GM23248 (cell line): ENCODE measurements at regions not wholly inside any gene's neighbourhood (a gene's known extent, or its start where the extent isn't known, plus 50 kb on each side); places are given as distances from the start of the nearest gene placed in this dataset.

ENCODE experiments used
- DNase-seq: peaks from one replicate; pipeline ENCODE4 v3.0.0-alpha.2; 2015
- H2AFZ ChIP-seq: fragments of 200-600 bp; sonication (generic); 2 replicates; pipeline ENCODE4 v1.6.1; 2016; ENCODE audit warnings: antibody characterized with exemption
- H3F3A ChIP-seq: fragments of 200-600 bp; sonication (generic); 2 replicates; pipeline ENCODE4 v1.6.1; 2016; ENCODE audit warnings: mild to moderate bottlenecking, antibody characterized with exemption, mixed run types; ENCODE audit not compliant: insufficient read depth
- H3K27ac ChIP-seq: fragments of 200-600 bp; sonication (generic); 2 replicates; pipeline ENCODE4 v1.5.1; 2016; ENCODE audit warnings: mild to moderate bottlenecking
- H3K27me3 ChIP-seq: fragments of 200-600 bp; sonication (generic); replicated peaks from 2 replicates; pipeline ENCODE4 v1.6.1; 2016; ENCODE audit warnings: mild to moderate bottlenecking; ENCODE audit not compliant: insufficient read depth
- H3K36me3 ChIP-seq: fragments of 200-600 bp; sonication (generic); 2 replicates; pipeline ENCODE4 v1.6.1; 2016; ENCODE audit warnings: low read depth, mild to moderate bottlenecking
- H3K4me1 ChIP-seq: fragments of 200-600 bp; sonication (generic); 2 replicates; pipeline ENCODE4 v1.6.1; 2016; ENCODE audit warnings: mild to moderate bottlenecking; ENCODE audit not compliant: insufficient read depth
- H3K4me2 ChIP-seq: fragments of 200-600 bp; sonication (generic); one replicate; pipeline ENCODE4 v1.6.1; 2016; ENCODE audit warnings: mild to moderate bottlenecking; ENCODE audit not compliant: unreplicated experiment
- H3K4me3 ChIP-seq: fragments of 200-600 bp; sonication (generic); 2 replicates; pipeline ENCODE4 v1.5.1; 2016; ENCODE audit warnings: mild to moderate bottlenecking
- H3K79me2 ChIP-seq: fragments of 200-600 bp; sonication (generic); 2 replicates; pipeline ENCODE4 v1.6.1; 2016; ENCODE audit warnings: mild to moderate bottlenecking; ENCODE audit not compliant: insufficient read depth
- H3K9ac ChIP-seq: fragments of 200-600 bp; sonication (generic); 2 replicates; pipeline ENCODE4 v1.6.1; 2016; ENCODE audit warnings: mild to moderate bottlenecking
- H3K9me2 ChIP-seq: fragments of 200-600 bp; sonication (generic); 2 replicates; pipeline ENCODE4 v1.6.1; 2016; ENCODE audit warnings: mixed run types, mild to moderate bottlenecking, moderate library complexity; ENCODE audit not compliant: insufficient read depth
- H3K9me3 ChIP-seq: fragments of 200-600 bp; sonication (generic); one replicate; pipeline ENCODE4 v1.6.1; 2017; ENCODE audit warnings: low read depth
- H4K20me1 ChIP-seq: fragments of 200-600 bp; sonication (generic); 2 replicates; pipeline ENCODE4 v1.6.0; 2016; ENCODE audit not compliant: insufficient read depth
- EZH2 ChIP-seq: fragments of 200-600 bp; sonication (generic); IDR thresholded peaks from 2 replicates; pipeline ENCODE4 v1.6.1; 2018; ENCODE audit warnings: antibody characterized with exemption, mild to moderate bottlenecking; ENCODE audit not compliant: insufficient read depth, poor library complexity, severe bottlenecking
- EZH2phosphoT487 ChIP-seq: fragments of 200-600 bp; sonication (generic); IDR thresholded peaks from 2 replicates; pipeline ENCODE4 v1.6.1; 2018; ENCODE audit warnings: antibody characterized with exemption, moderate library complexity, mild to moderate bottlenecking, low read depth; ENCODE audit not compliant: insufficient read depth
- WGBS, 2 experiments: methylation state at CpG; one replicate each; pipeline ENCODE4 v1.1.6; 2015 to 2017; ENCODE audit warnings: low lambda C conversion rate in 2 of 2, low coverage in 1 of 2; ENCODE audit errors: missing lambda C conversion rate in 2 of 2; 5-methylcytosine and 5-hydroxymethylcytosine counted together
- in situ Hi-C: fragments of 300-500 bp; cut with MboI; formaldehyde crosslinking; loops from 2 replicates; pipeline ENCODE4 v1.15.0; 2020

DNA sequence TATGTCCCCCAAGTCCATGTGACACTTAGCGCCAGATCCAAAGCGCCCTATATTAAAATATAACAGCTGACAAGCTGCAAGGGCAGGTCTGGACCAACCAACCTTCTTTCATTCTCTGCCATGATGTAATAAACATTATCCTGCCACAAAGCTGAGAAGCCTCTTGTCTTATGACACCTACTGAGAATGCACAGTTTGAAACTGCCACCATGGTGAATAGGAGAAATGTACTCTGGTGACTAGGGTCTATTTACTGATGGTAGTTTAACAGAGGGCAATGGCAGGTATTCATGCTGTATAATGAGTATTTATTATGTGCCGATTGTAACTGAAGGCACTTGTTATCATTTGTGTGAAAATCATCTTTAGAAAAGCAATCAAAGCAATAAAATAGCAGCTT is 634.0 kb downstream of the OTOL1 start:
- H3K4me1 ChIP-seq, result no peaks in the 10 kb centered on the region
- no peaks in the 10 kb centered on the region for H3K27me3 ChIP-seq
- WGBS, 2 experiments, result 93 to 97% methylated on average over 3 of the region's 3 CpGs
- H2AFZ ChIP-seq, result no peak overlapping the region
- no peak for DNase-seq
- H3K9me2 ChIP-seq, result no peaks in the 10 kb centered on the region
- H3K4me2 ChIP-seq, result no peak overlapping the region
- TF ChIP-seq EZH2phosphoT487 (no peak), EZH2 (no peak)
- no peaks in the 10 kb centered on the region for H3F3A ChIP-seq
- no peak overlapping the region for H3K4me3 ChIP-seq
- no peaks in the 10 kb centered on the region for H3K79me2 ChIP-seq
- no peaks in the 10 kb centered on the region for H4K20me1 ChIP-seq
- no peak overlapping the region for H3K9ac ChIP-seq
- no peak overlapping the region for H3K27ac ChIP-seq
- H3K9me3 ChIP-seq, result no peaks in the 10 kb centered on the region
- H3K36me3 ChIP-seq, result no peaks in the 10 kb centered on the region
- in situ Hi-C loops, result no loop called here

DNA sequence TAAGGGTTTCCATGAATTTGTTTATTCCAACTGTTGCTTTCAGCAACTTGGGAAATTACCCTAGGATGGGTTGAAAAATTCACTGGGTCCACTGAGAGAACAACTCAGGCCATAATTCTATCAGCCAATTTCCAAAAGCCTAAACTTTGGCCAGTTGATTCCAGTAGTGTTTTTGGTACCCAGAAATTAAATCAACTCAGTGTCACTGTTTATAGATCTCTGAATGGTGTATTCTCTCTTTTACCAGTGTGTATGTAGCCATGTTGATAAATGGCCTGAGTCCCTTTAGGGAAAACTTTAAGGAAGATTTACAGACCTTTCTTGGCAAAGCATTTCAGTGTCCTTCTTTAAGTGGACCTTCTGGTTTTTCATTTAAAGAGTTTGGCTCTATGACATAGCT is 636.4 kb downstream of the OTOL1 start:
- no peak overlapping the region for H3K4me2 ChIP-seq
- H3K9me3 ChIP-seq, result no peaks in the 10 kb centered on the region
- DNase-seq, result no peak
- H3K4me3 ChIP-seq, result no peak overlapping the region
- H3K4me1 ChIP-seq, result no peaks in the 10 kb centered on the region
- no peak overlapping the region for H3K27ac ChIP-seq
- no peak overlapping the region for H2AFZ ChIP-seq
- H3K79me2 ChIP-seq, result no peaks in the 10 kb centered on the region
- in situ Hi-C loops, result no loop called here
- no peaks in the 10 kb centered on the region for H3F3A ChIP-seq
- no peak overlapping the region for H3K9ac ChIP-seq
- H3K9me2 ChIP-seq, result no peaks in the 10 kb centered on the region
- no peaks in the 10 kb centered on the region for H3K36me3 ChIP-seq
- no peaks in the 10 kb centered on the region for H3K27me3 ChIP-seq
- TF ChIP-seq EZH2 (no peak), EZH2phosphoT487 (no peak)
- no peaks in the 10 kb centered on the region for H4K20me1 ChIP-seq

DNA sequence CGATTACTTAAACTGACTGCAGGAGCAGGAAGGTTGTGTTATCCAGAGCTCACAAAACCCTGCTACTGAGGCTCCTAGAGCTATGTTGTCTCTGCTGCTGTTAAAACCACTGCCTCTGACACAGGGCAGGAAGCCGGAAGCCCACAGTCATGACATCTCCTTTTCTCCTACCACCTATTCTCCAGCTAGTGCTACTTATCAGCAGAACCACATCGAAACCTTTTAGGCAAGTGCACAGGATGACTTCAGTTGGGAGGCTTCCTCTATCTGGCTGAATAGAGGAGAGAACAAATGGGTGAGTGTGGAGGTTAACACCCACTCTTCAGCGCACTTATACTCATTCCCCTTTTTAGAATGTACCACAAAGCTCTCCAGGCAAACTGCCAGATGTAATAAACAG is 638.0 kb downstream of the OTOL1 start:
- no peaks in the 10 kb centered on the region for H3K79me2 ChIP-seq
- no peaks in the 10 kb centered on the region for H3K9me2 ChIP-seq
- no peak overlapping the region for H3K9ac ChIP-seq
- H3K4me2 ChIP-seq, result no peak overlapping the region
- H4K20me1 ChIP-seq, result no peaks in the 10 kb centered on the region
- H3K27me3 ChIP-seq, result no peaks in the 10 kb centered on the region
- H3K4me1 ChIP-seq, result no peaks in the 10 kb centered on the region
- no peaks in the 10 kb centered on the region for H3K36me3 ChIP-seq
- TF ChIP-seq EZH2 (no peak), EZH2phosphoT487 (no peak)
- 88 to 90% methylated on average over 4 of the region's 4 CpGs for WGBS, 2 experiments
- in situ Hi-C loops, result no loop called here
- H3K4me3 ChIP-seq, result no peak overlapping the region
- no peaks in the 10 kb centered on the region for H3K9me3 ChIP-seq
- no peak overlapping the region for H3K27ac ChIP-seq
- no peak for DNase-seq
- no peaks in the 10 kb centered on the region for H3F3A ChIP-seq
- no peak overlapping the region for H2AFZ ChIP-seq

DNA sequence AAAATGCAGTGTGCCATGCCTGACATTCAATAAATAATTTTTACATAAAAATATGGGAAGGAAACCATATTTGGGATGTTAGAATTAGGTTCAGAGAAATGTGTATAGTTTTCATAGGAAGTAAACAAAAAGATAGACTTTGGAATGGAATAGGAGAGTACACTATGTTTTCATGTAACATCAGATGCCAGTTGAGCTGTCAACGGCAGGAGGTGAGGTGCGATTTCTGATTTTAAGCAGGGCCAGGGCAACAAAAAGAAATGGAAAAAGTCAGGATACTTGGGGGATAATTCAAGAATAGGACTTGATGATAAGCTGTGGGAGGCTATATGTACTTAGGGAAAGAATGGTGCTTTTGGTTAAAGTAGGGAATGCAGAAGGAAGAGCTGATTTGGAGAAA is 639.5 kb downstream of the OTOL1 start:
- TF ChIP-seq EZH2 (no peak), EZH2phosphoT487 (no peak)
- H3K4me2 ChIP-seq, result no peak overlapping the region
- H3F3A ChIP-seq, result peaks cover 10% of the 10 kb centered on the region
- no peaks in the 10 kb centered on the region for H3K9me3 ChIP-seq
- peaks cover 15% of the 10 kb centered on the region for H3K4me1 ChIP-seq
- H4K20me1 ChIP-seq, result no peaks in the 10 kb centered on the region
- H3K4me3 ChIP-seq, result no peak overlapping the region
- WGBS, 2 experiments, result 91 to 92% methylated on average over 2 of the region's 2 CpGs
- no peaks in the 10 kb centered on the region for H3K36me3 ChIP-seq
- H3K27me3 ChIP-seq, result no peaks in the 10 kb centered on the region
- H2AFZ ChIP-seq, result no peak overlapping the region
- H3K27ac ChIP-seq, result no peak overlapping the region
- no peak overlapping the region for H3K9ac ChIP-seq
- no peaks in the 10 kb centered on the region for H3K9me2 ChIP-seq
- H3K79me2 ChIP-seq, result no peaks in the 10 kb centered on the region
- DNase-seq, result no peak
- in situ Hi-C loops, result no loop called here

DNA sequence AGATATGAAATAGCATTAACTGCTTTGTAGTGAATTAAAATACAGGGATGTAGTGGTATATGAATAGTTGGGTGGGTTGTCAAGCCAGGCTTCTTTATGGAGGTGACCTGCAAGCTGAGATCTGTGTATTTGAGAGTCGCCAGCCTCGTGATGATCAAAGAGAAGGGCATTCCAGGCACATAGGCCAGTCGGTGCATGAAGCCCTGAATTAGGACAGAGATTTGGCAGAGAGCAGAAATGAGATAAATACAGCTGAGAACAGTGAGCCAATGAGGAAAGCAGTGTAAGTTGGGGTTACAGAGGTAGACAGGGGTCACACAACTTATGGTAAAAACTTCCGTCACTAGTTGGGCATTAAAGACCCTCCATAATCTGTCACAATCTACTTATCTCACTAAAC is 641.9 kb downstream of the OTOL1 start:
- Histone ChIP-seq H3K79me2 (no peaks in the 10 kb centered on the region), H4K20me1 (no peaks in the 10 kb centered on the region), H3K9me3 (no peaks in the 10 kb centered on the region), H3K36me3 (no peaks in the 10 kb centered on the region), H3K4me2 (no peak overlapping the region), H3K27ac (no peak overlapping the region), H3K9ac (no peak overlapping the region), H3K9me2 (no peaks in the 10 kb centered on the region), H3K27me3 (no peaks in the 10 kb centered on the region), H3K4me3 (no peak overlapping the region), H2AFZ (no peak overlapping the region), H3K4me1 (peaks cover 38% of the 10 kb centered on the region), H3F3A (peaks cover 33% of the 10 kb centered on the region)
- in situ Hi-C loops, result no loop called here
- WGBS, 2 experiments, result 79 to 80% methylated on average over 4 of the region's 4 CpGs
- TF ChIP-seq EZH2phosphoT487 (no peak), EZH2 (no peak)
- no peak for DNase-seq
